A204.1 (cell line): ENCODE measurements at regions not wholly inside any gene's neighbourhood (a gene's known extent, or its start where the extent isn't known, plus 50 kb on each side); places are given as distances from the start of the nearest gene placed in this dataset.

Experiments
- FAIRE-seq: peaks from 2 replicates; lab custom pipeline; 2012; peaks lifted over from hg19 to GRCh38; lab: Jason Lieb, UNC

GRCh38 chr6:56345376-56345995 is 98.1 kb upstream of the COL21A1 start:
- no peak for FAIRE-seq

GRCh38 chr6:56343295-56343694 is 95.9 kb upstream of the COL21A1 start:
- no peak for FAIRE-seq

DNA sequence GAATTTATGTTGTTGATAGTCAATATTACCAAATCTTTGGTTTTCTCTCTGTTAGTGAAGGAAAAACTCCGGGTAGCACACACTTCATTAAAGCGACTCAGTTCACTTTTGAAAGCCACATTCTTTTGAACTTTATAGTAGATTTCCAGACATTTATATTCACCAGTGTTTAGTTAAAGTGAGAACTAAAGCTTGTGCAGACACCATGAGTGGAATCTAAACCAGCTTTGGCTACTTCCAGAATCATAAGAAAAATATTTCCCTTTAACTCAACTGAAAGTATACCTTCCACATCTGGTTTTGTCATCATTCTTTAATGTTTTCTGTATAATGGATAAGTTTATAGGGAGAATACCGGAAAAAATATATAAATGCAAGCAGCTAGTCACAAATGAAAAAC is 92.1 kb upstream of the COL21A1 start:
- no peak for FAIRE-seq

DNA sequence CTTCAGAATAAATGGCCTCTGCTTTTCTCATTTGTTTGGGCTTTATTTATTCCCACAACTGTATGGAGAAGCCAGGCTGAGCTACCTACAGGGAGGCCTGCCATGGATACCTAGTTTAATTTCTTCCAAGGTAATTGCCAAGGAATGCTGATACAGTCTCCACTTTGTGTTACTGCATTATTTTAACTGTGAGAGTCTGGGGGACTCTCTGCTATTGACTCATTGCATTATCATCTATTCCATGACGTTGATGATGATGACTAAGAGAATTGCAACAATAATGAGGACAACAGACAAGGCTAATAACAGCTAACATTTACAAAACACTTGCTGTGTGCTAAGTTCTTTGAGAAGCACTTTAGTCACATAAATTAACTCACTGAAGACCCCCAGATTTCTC is 88.3 kb upstream of the COL21A1 start:
- FAIRE-seq = no peak

- no peak for FAIRE-seq
Measured at GRCh38 chr6:56334937-56335336, 87.6 kb upstream of the COL21A1 start.

DNA sequence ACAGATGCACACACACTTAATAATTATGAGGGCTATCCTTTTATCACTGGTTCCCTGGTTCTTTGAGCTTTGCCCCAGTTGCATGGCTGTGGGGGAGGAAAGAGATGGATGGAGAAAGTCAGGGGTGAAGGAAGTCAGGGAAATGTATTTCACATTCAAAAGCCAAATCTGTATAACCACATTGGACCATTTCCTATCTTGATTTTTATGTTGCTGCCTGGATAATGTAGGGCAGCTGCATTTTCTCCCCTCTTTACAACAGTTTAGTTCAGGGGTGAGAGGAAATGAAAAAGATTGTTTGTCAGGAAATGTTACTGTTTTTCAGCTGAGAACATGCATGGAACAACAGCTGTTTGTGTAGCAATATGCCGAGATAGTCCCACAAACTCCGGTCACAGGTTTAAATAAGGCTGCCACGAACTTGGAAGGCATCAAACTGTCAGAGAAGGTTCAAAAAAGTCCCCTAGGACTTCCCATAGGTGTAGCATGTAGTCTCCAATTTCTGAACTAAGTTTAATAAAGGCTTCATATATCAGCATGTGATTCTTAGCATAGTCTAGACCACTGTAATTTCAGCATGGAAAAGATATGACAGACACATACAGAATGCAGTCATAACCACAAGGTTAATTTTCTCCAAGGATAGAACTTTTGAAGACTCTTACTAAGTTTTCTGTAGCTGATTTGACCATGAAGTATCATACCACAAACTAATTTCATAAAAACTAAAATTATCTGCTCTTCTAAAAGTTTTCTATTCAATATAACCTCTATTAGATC is 82.1 kb upstream of the COL21A1 start:
- FAIRE-seq = no peak

DNA sequence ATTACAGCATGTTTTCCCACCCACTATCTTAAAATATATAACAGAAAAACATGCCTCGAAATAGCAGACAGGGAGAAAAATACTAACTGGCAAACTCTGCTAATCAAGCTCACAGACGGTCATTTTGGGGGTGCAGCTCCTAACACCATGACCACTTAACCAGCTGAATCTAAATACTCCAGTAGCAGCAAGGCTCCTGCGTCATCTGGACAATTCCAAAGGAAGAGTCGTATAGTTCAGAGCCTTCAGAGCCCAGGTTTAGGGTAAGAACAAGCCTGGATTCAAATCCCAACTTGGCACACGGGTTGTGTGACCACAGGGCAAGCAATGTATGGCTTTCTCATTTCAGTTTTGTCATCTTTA is 81.3 kb upstream of the COL21A1 start:
- FAIRE-seq = no peak

DNA sequence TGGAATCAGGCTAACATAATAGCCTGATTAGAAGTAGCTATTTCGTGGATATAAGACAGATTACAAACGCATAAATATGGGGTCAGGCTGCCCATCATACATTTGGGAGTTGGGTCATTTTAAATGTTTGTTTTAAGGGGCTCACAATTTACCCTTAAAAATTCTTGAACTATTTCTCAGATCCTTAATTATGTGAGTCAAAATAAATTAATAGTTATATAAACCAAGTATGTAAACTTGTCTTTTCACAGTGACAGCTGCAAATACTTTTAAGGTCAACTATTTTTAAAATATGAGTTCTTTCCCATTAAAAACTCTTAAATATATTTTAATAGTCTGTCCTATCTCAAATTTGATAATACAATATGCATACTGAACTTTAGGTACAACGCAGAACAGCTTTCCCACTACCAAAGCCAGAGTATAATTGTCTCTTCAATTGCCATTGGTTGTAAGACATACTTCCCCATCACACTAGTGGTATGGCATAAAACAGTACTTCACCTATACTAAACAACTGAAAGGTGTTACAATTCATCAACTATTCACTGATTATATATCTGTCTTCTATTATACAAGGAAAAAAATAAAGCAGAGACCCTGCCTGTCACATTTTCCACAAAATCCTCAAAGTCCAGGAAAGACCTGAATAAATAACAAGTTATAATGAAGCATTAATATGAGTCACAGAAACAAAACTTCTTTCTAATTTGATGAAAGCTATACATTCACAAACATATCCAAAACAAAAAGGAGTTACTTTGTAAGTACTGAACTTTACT is 80.8 kb upstream of the COL21A1 start:
- no peak for FAIRE-seq

GRCh38 chr6:56324396-56324795 is 77.0 kb upstream of the COL21A1 start:
- FAIRE-seq = no peak

GRCh38 chr6:56318851-56319250 is 71.5 kb upstream of the COL21A1 start:
- no peak for FAIRE-seq

- FAIRE-seq = peak; percentile 85
Measured at GRCh38 chr6:56314683-56315523, 67.5 kb upstream of the COL21A1 start.

- no peak for FAIRE-seq
Measured at GRCh38 chr6:56311533-56312448, 64.4 kb upstream of the COL21A1 start.

DNA sequence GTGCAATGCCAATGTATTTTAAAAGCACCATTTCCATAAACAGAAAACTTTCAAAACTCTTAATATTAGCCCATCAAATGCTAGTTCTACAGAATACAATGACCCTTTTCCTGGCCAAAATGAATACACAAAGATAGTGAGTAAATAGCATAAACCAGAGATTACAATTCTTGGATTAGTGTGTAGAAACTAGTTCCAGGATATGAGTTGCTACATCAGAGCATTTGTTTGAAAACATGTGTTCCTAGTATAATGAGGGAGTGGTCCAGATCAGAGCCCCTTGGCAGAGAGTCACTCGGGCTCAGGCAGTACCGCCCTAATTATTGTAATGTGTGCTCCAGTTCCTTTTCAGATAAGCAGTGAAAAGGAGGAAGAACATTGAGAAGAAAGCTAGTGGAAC is 63.7 kb upstream of the COL21A1 start:
- FAIRE-seq = no peak

- no peak for FAIRE-seq
Measured at GRCh38 chr6:56310241-56310640, 62.9 kb upstream of the COL21A1 start.

GRCh38 chr6:56299916-56300315 is 52.5 kb upstream of the COL21A1 start:
- FAIRE-seq = no peak

DNA sequence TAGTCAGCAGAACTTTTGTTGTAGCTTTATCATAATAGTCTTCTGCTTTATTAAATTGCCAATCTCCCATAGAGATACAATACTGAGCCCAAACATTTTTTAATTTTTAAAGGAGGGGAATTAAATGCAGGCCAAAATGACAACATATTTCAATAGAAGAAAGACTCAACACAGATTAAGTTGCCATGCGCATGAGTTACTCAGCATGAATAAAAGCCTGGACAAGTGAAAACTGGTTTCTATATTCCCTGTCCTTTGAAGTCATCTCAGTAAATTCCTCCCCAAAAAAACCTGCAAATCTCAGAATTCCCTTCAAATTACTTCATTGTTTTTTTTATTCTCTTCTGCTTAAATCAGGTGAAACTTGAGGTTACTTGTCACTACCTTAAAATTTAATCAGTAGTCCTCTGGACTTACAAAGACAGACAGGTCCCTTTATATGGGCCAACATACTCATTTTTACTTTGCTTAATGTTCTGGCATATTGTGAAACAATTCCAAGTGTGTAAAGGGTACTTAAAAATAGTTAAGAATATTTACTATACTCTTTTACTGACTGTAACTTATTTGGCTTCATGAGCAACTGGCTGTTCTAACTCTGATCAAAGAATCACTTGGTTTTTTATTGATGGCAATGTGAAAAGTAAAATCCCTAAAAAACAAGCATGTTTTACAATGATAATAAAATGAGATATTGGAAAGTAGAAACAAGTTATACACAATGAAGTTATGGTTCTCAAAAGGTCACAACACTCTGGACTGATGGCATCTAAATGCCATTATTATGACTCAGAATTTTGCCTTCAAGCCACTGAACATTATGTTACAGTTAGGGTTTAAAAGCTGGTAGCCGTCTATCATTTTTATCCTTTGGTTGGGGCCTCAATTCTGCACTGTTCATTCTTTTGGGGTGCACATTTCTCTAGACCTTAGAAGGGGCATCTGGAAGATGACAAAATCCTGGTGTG is 49.9 kb upstream of the COL21A1 start:
- no peak for FAIRE-seq
